GM18858 (cell line): ENCODE measurements at regions not wholly inside any gene's neighbourhood (a gene's known extent, or its start where the extent isn't known, plus 50 kb on each side); places are given as distances from the start of the nearest gene placed in this dataset.

Experiments used
- ATAC-seq: cut with Tn5 transposase; IDR thresholded peaks from one replicate; pipeline ENCODE4 v1.9.1; 2021; ENCODE audit not compliant: unreplicated experiment

- no peak for ATAC-seq
These were observed 230.8 kb upstream of the CST7 start for GRCh38 chr20:24718277-24718676.

- ATAC-seq = no peak
These were observed 230.4 kb upstream of the CST7 start for GRCh38 chr20:24718696-24719095.

- ATAC-seq = no peak
These were observed 228.1 kb upstream of the CST7 start for GRCh38 chr20:24720957-24721356.

- no peak for ATAC-seq
These were observed 227.0 kb upstream of the CST7 start for GRCh38 chr20:24721891-24722568.

DNA sequence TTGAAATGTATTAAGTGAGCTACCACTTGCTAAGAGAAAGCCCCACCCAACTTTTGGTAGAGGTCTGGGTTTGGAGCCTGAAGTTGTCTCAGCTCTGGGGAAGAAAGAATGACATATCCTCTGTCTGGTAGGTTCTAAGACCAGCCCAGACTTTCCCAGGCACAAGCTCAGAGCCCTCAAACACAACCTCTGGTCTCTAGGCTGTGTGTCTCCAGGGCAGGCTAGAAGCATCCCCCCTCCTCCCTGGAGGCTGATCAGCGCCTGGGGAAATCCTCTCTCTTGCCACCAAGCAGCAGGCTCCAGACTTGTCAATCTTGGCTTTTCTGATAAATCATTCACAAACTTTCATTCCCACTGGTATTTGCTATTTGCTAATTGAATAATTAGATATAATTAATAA, 226.5 kb upstream of the CST7 start:
- no peak for ATAC-seq

- ATAC-seq = no peak
These were observed 225.9 kb upstream of the CST7 start for GRCh38 chr20:24723186-24723585.

GRCh38 chr20:24723647-24724352, 225.3 kb upstream of the CST7 start:
- no peak for ATAC-seq

GRCh38 chr20:24724982-24725533, 224.0 kb upstream of the CST7 start:
- ATAC-seq = no peak

DNA sequence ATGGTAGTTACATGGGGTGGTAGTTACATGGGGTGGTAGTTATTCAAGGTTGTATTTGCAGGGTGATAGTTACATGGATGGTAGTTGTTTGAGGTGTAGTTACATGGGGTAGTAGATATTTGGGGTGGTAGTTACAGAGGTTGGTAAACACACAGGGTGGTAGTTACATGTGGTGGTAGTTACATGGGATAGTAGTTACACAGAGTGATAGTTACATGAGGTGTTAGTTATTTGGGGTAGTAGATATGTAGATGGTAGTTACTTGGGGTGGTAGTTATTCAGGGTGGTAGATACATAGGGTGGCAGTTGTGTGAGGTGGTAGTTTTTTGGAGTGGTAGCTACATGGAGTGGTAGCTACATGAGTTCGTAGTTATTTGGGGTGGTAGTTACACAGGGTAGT, 221.3 kb upstream of the CST7 start:
- ATAC-seq = no peak

DNA sequence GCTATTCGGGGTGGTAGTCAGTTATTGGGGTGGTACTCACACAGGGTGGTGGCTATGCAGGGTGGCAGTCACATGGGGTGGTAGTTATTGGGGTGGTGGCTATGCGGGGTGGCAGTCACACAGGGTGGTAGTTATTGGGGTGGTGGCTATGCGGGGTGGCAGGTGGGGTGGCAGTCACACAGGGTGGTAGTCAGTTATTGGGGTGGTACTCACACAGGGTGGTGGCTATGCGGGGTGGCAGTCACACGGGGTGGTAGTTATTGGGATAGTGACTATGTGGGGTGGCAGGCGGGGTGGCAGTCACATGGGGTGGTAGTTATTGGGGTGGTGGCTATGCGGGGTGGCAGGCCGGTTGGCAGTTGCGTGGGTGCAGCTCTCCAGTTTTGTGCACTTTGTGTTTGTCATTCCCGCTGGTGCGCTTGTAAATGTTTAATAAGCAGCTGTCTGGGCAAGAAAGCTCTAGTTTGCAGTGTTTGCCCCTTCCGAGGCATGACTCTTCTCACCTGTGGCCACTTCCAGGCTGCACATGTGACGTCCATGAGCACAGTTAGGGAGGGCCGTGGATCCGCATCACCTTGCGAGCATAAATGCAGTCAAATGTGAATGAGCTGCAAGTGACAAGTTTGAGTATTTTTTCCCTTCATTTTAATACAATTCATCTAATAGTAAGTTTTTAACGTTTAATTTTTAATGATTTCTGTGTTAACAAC, 219.0 kb upstream of the CST7 start:
- ATAC-seq = no peak

DNA sequence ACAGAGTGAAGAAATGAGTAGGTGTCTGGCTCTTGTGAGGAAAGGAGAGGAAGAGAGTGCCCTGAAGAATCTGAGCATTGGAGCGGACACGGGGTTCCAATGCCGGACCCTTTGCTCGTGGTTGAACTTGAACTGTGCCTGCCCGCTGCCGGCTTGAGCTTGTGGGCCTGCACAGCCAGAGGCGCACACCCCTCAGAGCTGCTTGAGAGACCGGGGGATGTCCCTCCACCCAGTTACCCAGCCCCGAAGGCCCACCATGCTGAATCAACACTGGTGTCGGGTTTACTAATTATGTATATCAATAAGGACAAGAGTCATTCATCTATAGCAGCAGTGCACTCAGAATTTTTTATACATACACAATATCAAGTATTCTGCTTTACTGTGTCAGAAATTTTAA, 218.3 kb upstream of the CST7 start:
- no peak for ATAC-seq

DNA sequence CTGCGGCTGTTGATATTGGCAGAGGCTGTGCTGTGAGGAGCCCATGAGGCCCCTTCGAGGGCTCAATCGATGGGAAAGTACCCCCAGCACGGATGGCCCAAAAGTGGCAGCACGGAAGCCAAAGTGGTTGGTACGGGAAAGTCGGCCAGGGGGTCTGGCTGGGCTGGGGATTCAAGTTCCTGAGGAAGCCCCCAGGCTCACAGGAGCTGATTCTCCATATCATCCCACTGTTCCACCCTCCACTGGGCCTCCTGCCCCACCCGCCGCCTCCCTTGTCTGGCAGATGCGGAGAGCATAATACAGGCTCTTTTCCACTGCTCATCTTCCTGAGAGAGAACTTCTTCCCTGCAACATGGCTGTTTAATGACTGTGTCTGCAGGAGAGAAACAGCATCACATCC, 217.8 kb upstream of the CST7 start:
- ATAC-seq = no peak

- no peak for ATAC-seq
These were observed 217.0 kb upstream of the CST7 start for GRCh38 chr20:24732076-24732475.

DNA sequence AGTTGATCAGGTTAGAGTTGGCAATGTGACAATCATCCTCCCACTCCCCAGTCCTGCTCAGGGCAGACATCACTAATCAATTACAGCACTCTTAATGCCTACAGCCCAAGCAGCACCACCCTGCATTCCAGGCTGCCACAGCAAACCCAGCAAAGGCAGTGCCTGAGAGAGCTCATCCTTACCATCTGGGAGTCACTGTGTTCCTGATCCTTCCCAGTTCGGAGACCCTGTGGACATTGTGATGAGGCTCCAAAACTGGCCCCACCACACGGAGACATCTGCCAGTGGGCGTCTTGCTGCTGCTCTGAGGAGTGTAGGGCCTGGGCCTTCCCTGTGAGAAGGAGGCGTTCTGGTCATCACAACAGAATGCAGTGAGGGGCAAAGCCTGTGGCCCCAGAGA, 216.5 kb upstream of the CST7 start:
- no peak for ATAC-seq

- no peak for ATAC-seq
These were observed 215.7 kb upstream of the CST7 start for GRCh38 chr20:24733416-24733815.

- ATAC-seq = no peak
These were observed 214.9 kb upstream of the CST7 start for GRCh38 chr20:24734139-24734538.

DNA sequence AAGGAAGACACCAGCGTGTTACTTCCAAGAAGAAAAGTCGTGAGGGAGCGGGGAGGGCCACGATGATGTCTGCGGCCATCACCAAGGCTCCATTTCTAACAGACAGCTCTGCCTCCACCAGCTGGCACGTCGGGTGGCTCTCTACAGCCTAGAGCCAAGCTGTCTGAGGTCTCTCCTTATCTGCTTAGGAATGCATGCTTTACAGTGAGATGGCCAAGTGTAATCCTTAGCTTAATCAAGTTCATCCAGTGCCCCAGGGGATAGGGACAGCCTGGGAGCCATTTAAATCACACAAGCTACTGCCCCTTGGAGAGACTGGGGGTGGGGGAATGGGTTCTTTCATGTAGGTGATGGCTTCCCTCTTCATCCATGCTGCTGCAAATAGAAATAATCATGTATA, 213.8 kb upstream of the CST7 start:
- ATAC-seq = no peak

GRCh38 chr20:24736131-24736843, 212.8 kb upstream of the CST7 start:
- ATAC-seq = no peak

DNA sequence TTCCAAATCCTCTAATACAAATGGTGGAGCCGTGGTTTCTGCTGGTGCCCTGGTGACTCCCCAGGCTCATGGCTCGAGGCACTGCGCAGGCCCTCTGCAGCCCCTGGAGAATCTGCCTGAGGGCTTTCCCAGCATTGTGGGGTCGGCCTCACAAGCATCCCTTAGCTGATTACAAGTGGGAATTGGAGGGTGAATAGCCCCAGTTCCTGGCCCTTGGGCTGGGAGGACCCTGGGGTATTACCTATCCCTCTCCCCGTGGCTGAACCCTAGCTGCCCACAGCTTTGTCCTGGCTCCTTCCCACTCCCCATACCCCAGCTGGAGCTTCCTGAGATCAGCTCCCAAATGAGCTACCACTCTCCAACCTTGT, 212.2 kb upstream of the CST7 start:
- no peak for ATAC-seq

GRCh38 chr20:24737212-24737850, 211.7 kb upstream of the CST7 start:
- ATAC-seq = no peak
